HFFc6 (cell line): ENCODE measurements at regions not wholly inside any gene's neighbourhood (a gene's known extent, or its start where the extent isn't known, plus 50 kb on each side); places are given as distances from the start of the nearest gene placed in this dataset.

Source experiments
- DNase-seq: peaks from one replicate; pipeline ENCODE4 v3.0.0-alpha.2; 2018
- H3K27ac Mint-ChIP-seq: 2 replicates; pipeline ENCODE4 v1.8.0; 2020; ENCODE audit warnings: mild to moderate bottlenecking, mixed read lengths
- H3K27me3 Mint-ChIP-seq: 2 replicates; pipeline ENCODE4 v1.8.0; 2021; ENCODE audit warnings: mild to moderate bottlenecking, moderate library complexity, mixed read lengths; ENCODE audit not compliant: insufficient read depth
- H3K36me3 Mint-ChIP-seq: 2 replicates; pipeline ENCODE4 v1.8.0; 2021; ENCODE audit warnings: low read depth, mixed read lengths
- H3K4me1 Mint-ChIP-seq: 2 replicates; pipeline ENCODE4 v1.8.0; 2020; ENCODE audit warnings: low read depth, mixed read lengths
- H3K4me3 Mint-ChIP-seq: 2 replicates; pipeline ENCODE4 v1.8.0; 2020; ENCODE audit warnings: mild to moderate bottlenecking, moderate library complexity, mixed read lengths
- H3K9me3 Mint-ChIP-seq: 2 replicates; pipeline ENCODE4 v1.8.0; 2020; ENCODE audit warnings: mild to moderate bottlenecking, mixed read lengths
- CTCF ChIP-seq: fragments of 200-600 bp; sonication (generic); IDR thresholded peaks from 2 replicates; pipeline ENCODE4 v1.5.0; 2021; ENCODE audit warnings: antibody characterized with exemption, mild to moderate bottlenecking

DNA sequence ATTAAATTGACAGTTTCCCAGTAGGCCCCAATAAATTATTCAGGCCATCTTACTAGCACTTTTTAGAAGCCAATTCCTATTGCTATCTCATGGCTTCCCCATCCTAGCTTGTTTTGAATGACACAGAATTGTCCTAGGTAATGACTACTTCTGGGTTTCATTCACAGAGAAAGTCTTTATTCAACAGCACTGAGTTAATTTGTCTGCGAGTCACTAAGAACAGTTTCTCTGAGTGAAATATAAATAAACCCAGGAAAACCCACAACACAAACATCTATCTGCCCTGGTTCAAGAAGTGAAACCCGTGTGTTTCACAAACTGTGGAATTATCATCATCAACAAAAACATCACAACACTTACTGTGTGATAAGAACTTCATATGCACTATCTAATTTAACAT lies 1366.8 kb downstream of the EPHA7 start:
- H3K4me1 Mint-ChIP-seq, result no peaks in the 10 kb centered on the region
- H3K27me3 Mint-ChIP-seq, result no peaks in the 10 kb centered on the region
- peaks cover 4% of the 10 kb centered on the region for H3K9me3 Mint-ChIP-seq
- no peak for DNase-seq
- TF ChIP-seq CTCF, result no peak
- no peak overlapping the region for H3K27ac Mint-ChIP-seq
- H3K36me3 Mint-ChIP-seq, result no peaks in the 10 kb centered on the region
- H3K4me3 Mint-ChIP-seq, result no peak overlapping the region

- no peak for TF ChIP-seq CTCF
- H3K27me3 Mint-ChIP-seq, result no peaks in the 10 kb centered on the region
- no peak overlapping the region for H3K4me3 Mint-ChIP-seq
- H3K27ac Mint-ChIP-seq, result no peak overlapping the region
- peaks cover 10% of the 10 kb centered on the region for H3K9me3 Mint-ChIP-seq
- no peaks in the 10 kb centered on the region for H3K4me1 Mint-ChIP-seq
- no peak for DNase-seq
- no peaks in the 10 kb centered on the region for H3K36me3 Mint-ChIP-seq
Measured at GRCh38 chr6:92050216-92050615, 1369.1 kb downstream of the EPHA7 start.

DNA sequence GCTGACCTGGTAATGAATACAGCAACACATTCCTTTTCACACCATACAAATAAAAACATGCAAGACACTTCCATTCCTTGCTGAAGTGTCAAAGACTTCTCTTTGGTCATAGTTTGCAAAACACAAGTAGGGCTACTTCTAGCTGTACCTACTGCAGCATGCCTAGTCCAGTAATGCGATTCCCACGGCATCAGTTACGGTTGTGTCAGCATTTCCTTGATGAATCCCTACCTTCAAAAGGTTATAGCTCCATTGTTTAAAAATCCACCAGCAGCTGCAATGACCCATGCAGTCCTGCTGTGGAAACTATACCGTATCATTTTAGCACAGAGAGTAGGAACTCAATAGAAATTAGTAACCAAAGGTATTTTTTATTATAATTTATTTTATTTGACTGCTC lies 1371.5 kb downstream of the EPHA7 start:
- Mint-ChIP-seq H3K27me3 (no peaks in the 10 kb centered on the region), H3K4me1 (no peaks in the 10 kb centered on the region), H3K4me3 (no peak overlapping the region), H3K9me3 (peaks cover 17% of the 10 kb centered on the region), H3K36me3 (no peaks in the 10 kb centered on the region), H3K27ac (no peak overlapping the region)
- no peak for DNase-seq
- no peak for TF ChIP-seq CTCF

GRCh38 chr6:92047152-92047850 lies 1372.1 kb downstream of the EPHA7 start:
- H3K27me3 Mint-ChIP-seq, result no peaks in the 10 kb centered on the region
- no peak overlapping the region for H3K4me3 Mint-ChIP-seq
- peaks cover 22% of the 10 kb centered on the region for H3K9me3 Mint-ChIP-seq
- H3K4me1 Mint-ChIP-seq, result no peaks in the 10 kb centered on the region
- TF ChIP-seq CTCF, result no peak
- no peak for DNase-seq
- no peaks in the 10 kb centered on the region for H3K36me3 Mint-ChIP-seq
- no peak overlapping the region for H3K27ac Mint-ChIP-seq

- Mint-ChIP-seq H3K27me3 (no peaks in the 10 kb centered on the region), H3K27ac (no peak overlapping the region), H3K4me1 (no peaks in the 10 kb centered on the region), H3K36me3 (no peaks in the 10 kb centered on the region), H3K9me3 (peaks cover 35% of the 10 kb centered on the region), H3K4me3 (no peak overlapping the region)
- no peak for TF ChIP-seq CTCF
- no peak for DNase-seq
Measured at GRCh38 chr6:92044312-92044711, 1375.0 kb downstream of the EPHA7 start.
